Epidermal melanocyte (primary cell): ENCODE measurements at regions not wholly inside any gene's neighbourhood (a gene's known extent, or its start where the extent isn't known, plus 50 kb on each side); places are given as distances from the start of the nearest gene placed in this dataset.

Experiments used
- DNase-seq: peaks from one replicate; pipeline ENCODE4 v3.0.0; 2011; ENCODE audit warnings: low spot score; ENCODE audit not compliant: insufficient read length

- DNase-seq: peak; percentile 28
These were observed 68.1 kb upstream of the TAS2R1 start for GRCh38 chr5:9698125-9698826.

GRCh38 chr5:9692576-9692975 is 62.4 kb upstream of the TAS2R1 start:
- DNase-seq: no peak

GRCh38 chr5:9691261-9691660 is 61.1 kb upstream of the TAS2R1 start:
- no peak for DNase-seq

- DNase-seq: no peak
These were observed 60.6 kb upstream of the TAS2R1 start for GRCh38 chr5:9690751-9691150.

GRCh38 chr5:9686216-9686615 is 56.1 kb upstream of the TAS2R1 start:
- no peak for DNase-seq

- no peak for DNase-seq
These were observed 51.6 kb upstream of the TAS2R1 start for GRCh38 chr5:9681706-9682105.
